Common myeloid progenitor, CD34-positive (primary cell): ENCODE measurements at regions not wholly inside any gene's neighbourhood (a gene's known extent, or its start where the extent isn't known, plus 50 kb on each side); places are given as distances from the start of the nearest gene placed in this dataset.

Source experiments
- CTCF ChIA-PET: fragments of 350-600 bp; sonication (Branson Sonifier 250); formaldehyde crosslinking; loops from one replicate; lab custom pipeline; 2021; ENCODE audit warnings: antibody characterized with exemption; lab: Charles Lee
- POLR2A ChIA-PET: fragments of 350-600 bp; sonication (Branson Sonifier 250); formaldehyde crosslinking; loops from one replicate; lab custom pipeline; 2021; ENCODE audit warnings: antibody characterized with exemption; lab: Charles Lee
- DNase-seq, 3 donors: peaks; one replicate each; pipeline versions ENCODE4 v3.0.0 to v3.0.0-alpha.2; 2013
- H3K27ac ChIP-seq, 2 experiments: 1 replicate in 1 of 2; 2 replicates in 1 of 2; pipeline ENCODE4 v1.7.0; 2013; ENCODE audit warnings: inconsistent platforms in 2 of 2, low read length in 2 of 2, mild to moderate bottlenecking in 2 of 2, low read depth in 1 of 2, moderate library complexity in 1 of 2; ENCODE audit not compliant: severe bottlenecking in 2 of 2, insufficient read depth in 1 of 2, poor library complexity in 1 of 2
- H3K27me3 ChIP-seq, 5 experiments: replicated peaks in 2 of 5; 1 replicate in 3 of 5; 2 replicates in 2 of 5; pipeline versions ENCODE4 v1.6.1 to v1.7.0; 2013; ENCODE audit warnings: low read length in 4 of 5, mild to moderate bottlenecking in 2 of 5, moderate library complexity in 2 of 5, inconsistent platforms in 1 of 5; ENCODE audit not compliant: insufficient read depth in 5 of 5, control insufficient read depth in 4 of 5
- H3K36me3 ChIP-seq, 4 experiments: 1 replicate in 2 of 4; 2 replicates in 2 of 4; pipeline versions ENCODE4 v1.6.1 to v1.7.0; 2013; ENCODE audit warnings: low read length in 3 of 4, control low read depth in 1 of 4, mild to moderate bottlenecking in 1 of 4; ENCODE audit not compliant: control insufficient read depth in 4 of 4, insufficient read depth in 4 of 4
- H3K4me1 ChIP-seq, 4 experiments: 1 replicate in 3 of 4; 2 replicates in 1 of 4; pipeline versions ENCODE4 v1.6.1 to v1.7.1; 2013; ENCODE audit warnings: low read length in 3 of 4, mild to moderate bottlenecking in 3 of 4, control low read depth in 1 of 4, inconsistent platforms in 1 of 4, moderate library complexity in 1 of 4; ENCODE audit not compliant: control insufficient read depth in 4 of 4, insufficient read depth in 4 of 4; ENCODE audit errors: control extremely low read depth in 1 of 4
- H3K4me3 ChIP-seq, 7 experiments: 1 replicate in 4 of 7; 2 replicates in 3 of 7; pipeline versions ENCODE4 v1.5.1 to v1.7.0; 2013; ENCODE audit warnings: mild to moderate bottlenecking in 7 of 7, low read length in 6 of 7, moderate library complexity in 6 of 7, inconsistent platforms in 2 of 7, low read depth in 2 of 7, control low read depth in 1 of 7; ENCODE audit not compliant: insufficient read depth in 4 of 7, control insufficient read depth in 1 of 7; ENCODE audit errors: extremely low read depth in 1 of 7
- H3K9me3 ChIP-seq, 5 experiments: 1 replicate in 4 of 5; 2 replicates in 1 of 5; pipeline versions ENCODE4 v1.6.1 to v1.7.1; 2013; ENCODE audit warnings: low read length in 4 of 5, mild to moderate bottlenecking in 2 of 5, inconsistent platforms in 1 of 5, low read depth in 1 of 5, moderate library complexity in 1 of 5; ENCODE audit not compliant: control insufficient read depth in 4 of 5, insufficient read depth in 2 of 5; ENCODE audit errors: control extremely low read depth in 1 of 5
- WGBS: methylation state at CpG from one replicate; pipeline ENCODE4 v1.1.5; 2013; ENCODE audit not compliant: insufficient coverage; 5-methylcytosine and 5-hydroxymethylcytosine counted together

GRCh38 chr5:136811551-136811950, 446.2 kb upstream of the TRPC7 start:
- CTCF ChIA-PET = interaction anchor here (0.6 kb wide), 1 partner anchor 166 kb away, joined by 3 read pairs; no protein-coding TSS in a partner anchor
- DNase-seq = no peak
- no peak overlapping the region for H3K27ac ChIP-seq

GRCh38 chr5:136811086-136811485, 445.7 kb upstream of the TRPC7 start:
- CTCF ChIA-PET = interaction anchor here (0.6 kb wide), 1 partner anchor 166 kb away, joined by 3 read pairs; no protein-coding TSS in a partner anchor
- Histone ChIP-seq H3K27ac (no peak overlapping the region), H3K9me3 (no peaks in the 10 kb centered on the region), H3K36me3 (no peaks in the 10 kb centered on the region), H3K27me3 (no peaks in the 10 kb centered on the region), H3K4me3 (no peak overlapping the region), H3K4me1 (no peaks in the 10 kb centered on the region)
- POLR2A ChIA-PET = no interaction called here
- no peak for DNase-seq
- WGBS = 88% methylated on average over 2 of the region's 3 CpGs

More at GRCh38 chr5:136811551-136811950, 446.2 kb upstream of the TRPC7 start:
- H3K4me1 ChIP-seq = no peaks in the 10 kb centered on the region
- POLR2A ChIA-PET = no interaction called here
- no peaks in the 10 kb centered on the region for H3K27me3 ChIP-seq
- H3K4me3 ChIP-seq = no peak overlapping the region
- no peaks in the 10 kb centered on the region for H3K9me3 ChIP-seq
- WGBS = 95% methylated on average over 2 of the region's 2 CpGs
- no peaks in the 10 kb centered on the region for H3K36me3 ChIP-seq

GRCh38 chr5:136810261-136810801, 445.0 kb upstream of the TRPC7 start:
- CTCF ChIA-PET = no interaction called here
- H3K36me3 ChIP-seq = no peaks in the 10 kb centered on the region
- H3K4me3 ChIP-seq = no peak overlapping the region
- H3K4me1 ChIP-seq = no peaks in the 10 kb centered on the region
- no peak overlapping the region for H3K27ac ChIP-seq
- no peak for DNase-seq
- no peaks in the 10 kb centered on the region for H3K9me3 ChIP-seq
- H3K27me3 ChIP-seq = no peaks in the 10 kb centered on the region
- 94% methylated on average over 5 of the region's 5 CpGs for WGBS
- POLR2A ChIA-PET = no interaction called here

GRCh38 chr5:136809382-136809781, 444.0 kb upstream of the TRPC7 start:
- Histone ChIP-seq H3K36me3 (no peaks in the 10 kb centered on the region), H3K27ac (no peak overlapping the region), H3K9me3 (no peaks in the 10 kb centered on the region), H3K4me1 (no peaks in the 10 kb centered on the region), H3K27me3 (no peaks in the 10 kb centered on the region), H3K4me3 (no peak overlapping the region)
- CTCF ChIA-PET = no interaction called here
- WGBS = no CpG with 5 or more reads among the region's 1 CpG
- no peak for DNase-seq
- POLR2A ChIA-PET = no interaction called here

GRCh38 chr5:136808756-136809155, 443.4 kb upstream of the TRPC7 start:
- Histone ChIP-seq H3K4me3 (no peak overlapping the region), H3K4me1 (no peaks in the 10 kb centered on the region), H3K27ac (no peak overlapping the region), H3K36me3 (no peaks in the 10 kb centered on the region), H3K27me3 (no peaks in the 10 kb centered on the region), H3K9me3 (no peaks in the 10 kb centered on the region)
- POLR2A ChIA-PET = no interaction called here
- no peak for DNase-seq
- CTCF ChIA-PET = no interaction called here
- WGBS = 95% methylated on average over 4 of the region's 4 CpGs

GRCh38 chr5:136805466-136805865, 440.1 kb upstream of the TRPC7 start:
- no CpG with 5 or more reads among the region's 2 CpGs for WGBS
- CTCF ChIA-PET = no interaction called here
- POLR2A ChIA-PET = no interaction called here
- no peaks in the 10 kb centered on the region for H3K4me1 ChIP-seq
- H3K36me3 ChIP-seq = no peaks in the 10 kb centered on the region
- H3K4me3 ChIP-seq = no peak overlapping the region
- DNase-seq = no peak
- H3K27me3 ChIP-seq = peaks cover 0 to 2% (median 0%) of the 10 kb centered on the region in 5 experiments
- no peaks in the 10 kb centered on the region for H3K9me3 ChIP-seq
- H3K27ac ChIP-seq = no peak overlapping the region

- Histone ChIP-seq H3K27ac (no peak overlapping the region), H3K9me3 (no peaks in the 10 kb centered on the region), H3K36me3 (no peaks in the 10 kb centered on the region), H3K4me3 (no peak overlapping the region), H3K4me1 (no peaks in the 10 kb centered on the region), H3K27me3 (peaks cover 0 to 5% (median 0%) of the 10 kb centered on the region in 5 experiments)
- POLR2A ChIA-PET = no interaction called here
- WGBS = 0% methylated on average over 1 of the region's 2 CpGs
- CTCF ChIA-PET = no interaction called here
- DNase-seq = peak in 2 of 3 donors; percentile 0 to 2
Measured at GRCh38 chr5:136802383-136802782, 437.0 kb upstream of the TRPC7 start.
